Neuronal stem cell (in vitro differentiated cells): ENCODE measurements at regions not wholly inside any gene's neighbourhood (a gene's known extent, or its start where the extent isn't known, plus 50 kb on each side); places are given as distances from the start of the nearest gene placed in this dataset.

ENCODE experiments used
- DNase-seq: peaks from one replicate; pipeline ENCODE4 v3.0.0-alpha.2; 2013; ENCODE audit warnings: low spot score
- H2AFZ ChIP-seq: one replicate; pipeline ENCODE4 v1.6.1; 2013; ENCODE audit warnings: mild to moderate bottlenecking, low read length, inconsistent platforms
- H2AK5ac ChIP-seq: 2 replicates; pipeline ENCODE4 v1.6.1; 2013; ENCODE audit warnings: low read depth, mild to moderate bottlenecking, inconsistent platforms, low read length, moderate library complexity, mixed read lengths
- H2BK120ac ChIP-seq: 2 replicates; pipeline ENCODE4 v1.6.1; 2013; ENCODE audit warnings: low read depth, mild to moderate bottlenecking, inconsistent platforms, low read length, moderate library complexity, mixed read lengths
- H2BK12ac ChIP-seq: one replicate; pipeline ENCODE4 v1.6.1; 2013; ENCODE audit warnings: low read length, inconsistent platforms
- H2BK15ac ChIP-seq: 2 replicates; pipeline ENCODE4 v1.6.1; 2013; ENCODE audit warnings: mild to moderate bottlenecking, low read length, inconsistent platforms, mixed read lengths
- H2BK5ac ChIP-seq: one replicate; pipeline ENCODE4 v1.6.1; 2013; ENCODE audit warnings: inconsistent platforms, mild to moderate bottlenecking, low read length, moderate library complexity
- H3K14ac ChIP-seq: one replicate; pipeline ENCODE4 v1.6.1; 2013; ENCODE audit warnings: low read length, inconsistent platforms
- H3K18ac ChIP-seq: 2 replicates; pipeline ENCODE4 v1.6.1; 2013; ENCODE audit warnings: low read length, inconsistent platforms
- H3K23ac ChIP-seq: 2 replicates; pipeline ENCODE4 v1.6.1; 2013; ENCODE audit warnings: low read depth, mild to moderate bottlenecking, mixed read lengths, low read length, inconsistent platforms; ENCODE audit not compliant: poor library complexity
- H3K27ac ChIP-seq: replicated peaks from 3 replicates; pipeline ENCODE4 v1.5.1; 2013; ENCODE audit warnings: low read length, inconsistent platforms
- H3K27me3 ChIP-seq, 3 experiments: 2 replicates each; pipeline ENCODE4 v1.6.1; 2013; ENCODE audit warnings: low read length in 3 of 3, mild to moderate bottlenecking in 2 of 3, inconsistent platforms in 1 of 3, low read depth in 1 of 3, mixed read lengths in 1 of 3, moderate library complexity in 1 of 3; ENCODE audit not compliant: control insufficient read depth in 3 of 3, insufficient read depth in 3 of 3
- H3K36me3 ChIP-seq, 2 donors: replicated peaks in 1 of 2; 2 replicates each; pipeline ENCODE4 v1.6.1; 2013; ENCODE audit warnings: low read length in 2 of 2; ENCODE audit not compliant: control insufficient read depth in 2 of 2, insufficient read depth in 2 of 2
- H3K4ac ChIP-seq: 2 replicates; pipeline ENCODE4 v1.6.1; 2013; ENCODE audit warnings: inconsistent platforms, mild to moderate bottlenecking, low read length, moderate library complexity
- H3K4me1 ChIP-seq, 2 donors: 1 replicate in 1 of 2; 2 replicates in 1 of 2; pipeline ENCODE4 v1.6.1; 2013; ENCODE audit warnings: low read length in 2 of 2, low read depth in 1 of 2; ENCODE audit not compliant: control insufficient read depth in 2 of 2, insufficient read depth in 1 of 2
- H3K4me2 ChIP-seq: one replicate; pipeline ENCODE4 v1.6.1; 2013; ENCODE audit warnings: mild to moderate bottlenecking, low read length, inconsistent platforms; ENCODE audit not compliant: insufficient read depth, poor library complexity, severe bottlenecking
- H3K4me3 ChIP-seq, 2 donors: 2 replicates each; pipeline ENCODE4 v1.5.1; 2013; ENCODE audit warnings: low read length in 2 of 2, mild to moderate bottlenecking in 2 of 2, inconsistent platforms in 1 of 2, moderate library complexity in 1 of 2
- H3K79me1 ChIP-seq: one replicate; pipeline ENCODE4 v1.6.1; 2013; ENCODE audit warnings: low read depth, mild to moderate bottlenecking, inconsistent platforms, low read length, moderate library complexity
- H3K9ac ChIP-seq: one replicate; pipeline ENCODE4 v1.6.1; 2013; ENCODE audit warnings: mild to moderate bottlenecking, low read depth, low read length, inconsistent platforms; ENCODE audit not compliant: poor library complexity
- H3K9me3 ChIP-seq, 2 donors: replicated peaks in 1 of 2; 2 replicates each; pipeline versions ENCODE3 to v1.6.1; 2013; ENCODE audit warnings: low read length in 2 of 2, mild to moderate bottlenecking in 2 of 2, inconsistent platforms in 1 of 2, low read depth in 1 of 2, mixed read lengths in 1 of 2, moderate library complexity in 1 of 2; ENCODE audit not compliant: control insufficient read depth in 2 of 2, insufficient read depth in 1 of 2
- H4K8ac ChIP-seq: one replicate; pipeline ENCODE4 v1.6.1; 2013; ENCODE audit warnings: low read depth, mild to moderate bottlenecking, inconsistent platforms, low read length, moderate library complexity
- H4K91ac ChIP-seq: one replicate; pipeline ENCODE4 v1.6.1; 2013; ENCODE audit warnings: low read length, low read depth, mild to moderate bottlenecking, inconsistent platforms; ENCODE audit not compliant: poor library complexity
- WGBS, 2 donors: extraction: QIAGEN DNeasy Blood & Tissue Kit; methylation state at CpG; one replicate each; pipeline ENCODE4 v1.1.7; 2013; ENCODE audit warnings: missing lambda C conversion rate in 2 of 2, mixed read lengths in 1 of 2; ENCODE audit not compliant: insufficient read length in 2 of 2, insufficient replicate concordance in 1 of 2; ENCODE audit errors: extremely low coverage in 2 of 2; 5-methylcytosine and 5-hydroxymethylcytosine counted together

GRCh38 chr9:22288661-22289060, 158.0 kb upstream of the DMRTA1 start:
- H3K4me3 ChIP-seq, result no peak overlapping the region
- no peak overlapping the region for H4K91ac ChIP-seq
- no peak overlapping the region for H4K8ac ChIP-seq
- no peak overlapping the region for H2AK5ac ChIP-seq
- H2BK120ac ChIP-seq, result no peak overlapping the region
- H3K18ac ChIP-seq, result no peak overlapping the region
- no peak overlapping the region for H2BK15ac ChIP-seq
- H2BK12ac ChIP-seq, result no peak overlapping the region
- H3K27me3 ChIP-seq, result no peaks in the 10 kb centered on the region
- H3K23ac ChIP-seq, result no peak overlapping the region
- H2BK5ac ChIP-seq, result no peak overlapping the region
- H3K79me1 ChIP-seq, result no peaks in the 10 kb centered on the region
- no peak for DNase-seq
- H3K14ac ChIP-seq, result no peak overlapping the region
- no peak overlapping the region for H3K27ac ChIP-seq
- no CpG with 5 or more reads among the region's 1 CpG for WGBS, 2 donors
- H3K4me1 ChIP-seq, result no peaks in the 10 kb centered on the region
- no peaks in the 10 kb centered on the region for H3K9me3 ChIP-seq
- H3K4ac ChIP-seq, result no peak overlapping the region
- no peaks in the 10 kb centered on the region for H3K36me3 ChIP-seq
- H3K4me2 ChIP-seq, result no peak overlapping the region
- H2AFZ ChIP-seq, result no peak overlapping the region
- H3K9ac ChIP-seq, result no peak overlapping the region

GRCh38 chr9:22307013-22307711, 139.5 kb upstream of the DMRTA1 start:
- no peak overlapping the region for H2BK15ac ChIP-seq
- peak; percentile 60 for DNase-seq
- H3K18ac ChIP-seq, result no peak overlapping the region
- no peak overlapping the region for H3K23ac ChIP-seq
- H4K91ac ChIP-seq, result no peak overlapping the region
- no peak overlapping the region for H2AK5ac ChIP-seq
- no peak overlapping the region for H2BK120ac ChIP-seq
- H3K4me1 ChIP-seq, result peaks cover 0 to 1% of the 10 kb centered on the region in 2 donors
- no peak overlapping the region for H3K4me2 ChIP-seq
- no peaks in the 10 kb centered on the region for H3K36me3 ChIP-seq
- WGBS, 2 donors, result no CpG with 5 or more reads among the region's 2 CpGs
- H2BK5ac ChIP-seq, result no peak overlapping the region
- H3K4ac ChIP-seq, result no peak overlapping the region
- H3K14ac ChIP-seq, result no peak overlapping the region
- H3K27ac ChIP-seq, result no peak overlapping the region
- H3K27me3 ChIP-seq, result no peaks in the 10 kb centered on the region
- peaks cover 0 to 3% of the 10 kb centered on the region in 2 donors for H3K9me3 ChIP-seq
- H3K4me3 ChIP-seq, result no peak overlapping the region
- no peaks in the 10 kb centered on the region for H3K79me1 ChIP-seq
- no peak overlapping the region for H2BK12ac ChIP-seq
- H2AFZ ChIP-seq, result no peak overlapping the region
- no peak overlapping the region for H4K8ac ChIP-seq
- no peak overlapping the region for H3K9ac ChIP-seq

GRCh38 chr9:22308177-22308576, 138.4 kb upstream of the DMRTA1 start:
- H3K4me1 ChIP-seq, result peaks cover 0 to 1% of the 10 kb centered on the region in 2 donors
- no peaks in the 10 kb centered on the region for H3K27me3 ChIP-seq
- H2BK120ac ChIP-seq, result no peak overlapping the region
- no peaks in the 10 kb centered on the region for H3K79me1 ChIP-seq
- H3K9ac ChIP-seq, result no peak overlapping the region
- no peak overlapping the region for H2BK15ac ChIP-seq
- no peak for DNase-seq
- no peak overlapping the region for H3K4ac ChIP-seq
- H3K14ac ChIP-seq, result no peak overlapping the region
- no peak overlapping the region for H3K18ac ChIP-seq
- no peak overlapping the region for H2BK5ac ChIP-seq
- H2AFZ ChIP-seq, result no peak overlapping the region
- H4K8ac ChIP-seq, result no peak overlapping the region
- H4K91ac ChIP-seq, result no peak overlapping the region
- H3K23ac ChIP-seq, result no peak overlapping the region
- H3K9me3 ChIP-seq, result peaks cover 0 to 3% of the 10 kb centered on the region in 2 donors
- no peak overlapping the region for H2BK12ac ChIP-seq
- no peak overlapping the region for H2AK5ac ChIP-seq
- no peak overlapping the region for H3K27ac ChIP-seq
- H3K4me3 ChIP-seq, result no peak overlapping the region
- no peaks in the 10 kb centered on the region for H3K36me3 ChIP-seq
- no peak overlapping the region for H3K4me2 ChIP-seq

- no peak overlapping the region for H3K14ac ChIP-seq
- no peak overlapping the region for H2AFZ ChIP-seq
- no peak overlapping the region for H4K8ac ChIP-seq
- H2AK5ac ChIP-seq, result no peak overlapping the region
- H4K91ac ChIP-seq, result no peak overlapping the region
- H3K27me3 ChIP-seq, result no peaks in the 10 kb centered on the region
- no peak overlapping the region for H3K18ac ChIP-seq
- no peak overlapping the region for H3K4me3 ChIP-seq
- no peaks in the 10 kb centered on the region for H3K79me1 ChIP-seq
- no peaks in the 10 kb centered on the region for H3K36me3 ChIP-seq
- no peak overlapping the region for H2BK120ac ChIP-seq
- no peak for DNase-seq
- H3K27ac ChIP-seq, result no peak overlapping the region
- H3K4me1 ChIP-seq, result no peaks in the 10 kb centered on the region
- H3K4ac ChIP-seq, result no peak overlapping the region
- H2BK5ac ChIP-seq, result no peak overlapping the region
- no peak overlapping the region for H3K23ac ChIP-seq
- no peak overlapping the region for H3K4me2 ChIP-seq
- peaks cover 2 to 6% of the 10 kb centered on the region in 2 donors for H3K9me3 ChIP-seq
- no peak overlapping the region for H2BK12ac ChIP-seq
- H3K9ac ChIP-seq, result no peak overlapping the region
- no peak overlapping the region for H2BK15ac ChIP-seq
- no CpG with 5 or more reads among the region's 1 CpG for WGBS, 2 donors
Observed at GRCh38 chr9:22316645-22317044, 130.0 kb upstream of the DMRTA1 start.
